BE2C (cell line): ENCODE measurements at regions not wholly inside any gene's neighbourhood (a gene's known extent, or its start where the extent isn't known, plus 50 kb on each side); places are given as distances from the start of the nearest gene placed in this dataset.

ENCODE experiments used
- DNase-seq: peaks from one replicate; pipeline ENCODE4 v3.0.0-alpha.2; 2020
- H3K27me3 ChIP-seq: fragments of 250-450 bp; sonication (Bioruptor Pico); 2 replicates; pipeline ENCODE4 v1.5.1; 2020; ENCODE audit warnings: mild to moderate bottlenecking
- H3K36me3 ChIP-seq: fragments of 250-450 bp; sonication (Bioruptor Pico); 2 replicates; pipeline ENCODE4 v1.5.1; 2020; ENCODE audit warnings: mild to moderate bottlenecking
- H3K4me1 ChIP-seq: fragments of 250-450 bp; sonication (Bioruptor Pico); 2 replicates; pipeline ENCODE4 v1.5.1; 2020
- H3K4me3 ChIP-seq: 2 replicates; pipeline ENCODE4 v1.5.1; 2011; ENCODE audit warnings: low read depth, low read length
- H3K9me3 ChIP-seq: fragments of 250-450 bp; sonication (Bioruptor Pico); 2 replicates; pipeline ENCODE4 v1.5.1; 2020
- CTCF ChIP-seq: IDR thresholded peaks from 2 replicates; pipeline ENCODE4 v1.5.1; 2012; ENCODE audit warnings: mild to moderate bottlenecking, low read depth, low read length

DNA sequence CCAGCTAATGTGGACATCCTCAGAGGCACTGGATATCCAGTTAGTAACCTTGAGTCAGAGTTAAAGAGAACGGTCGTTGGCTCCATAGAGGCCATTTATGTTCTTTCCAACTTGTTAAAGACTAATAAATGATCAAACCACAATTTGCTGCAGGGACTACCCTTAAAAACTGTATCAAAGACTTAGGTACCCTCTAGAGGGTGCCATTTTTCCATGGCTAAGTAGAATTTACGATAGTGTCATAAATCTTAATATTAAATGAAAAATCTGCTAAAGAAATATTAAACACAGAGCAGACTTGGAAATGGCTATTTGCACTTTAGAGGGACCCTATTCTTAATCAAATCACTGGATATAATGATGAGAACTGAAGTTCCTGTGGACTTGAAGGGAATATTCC is 685.2 kb upstream of the CHORDC1 start:
- peak; percentile 37; the same call in 1 of the 2 replicates for TF ChIP-seq CTCF
- Histone ChIP-seq H3K27me3 (no peaks in the 10 kb centered on the region), H3K36me3 (no peaks in the 10 kb centered on the region), H3K9me3 (no peaks in the 10 kb centered on the region), H3K4me3 (no peak overlapping the region), H3K4me1 (no peaks in the 10 kb centered on the region)
- DNase-seq, result no peak

DNA sequence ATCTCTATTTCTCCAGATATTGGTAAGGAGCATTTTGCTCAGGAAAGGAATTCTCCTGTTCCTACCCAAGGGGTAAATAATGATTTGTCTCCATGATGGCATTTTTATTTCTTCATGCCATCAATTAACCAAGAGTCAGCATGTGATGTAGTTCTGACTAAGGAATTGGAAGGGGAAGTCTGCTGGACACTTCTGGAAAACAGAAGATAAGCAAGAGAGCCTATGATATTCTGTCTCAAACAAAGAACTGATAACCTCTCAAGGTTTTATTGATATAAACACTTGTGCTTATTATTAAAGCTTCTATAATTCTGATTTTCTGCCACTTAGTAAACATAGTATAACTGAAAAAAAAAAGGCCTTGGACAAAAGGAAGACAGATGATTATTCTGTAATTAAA is 673.0 kb upstream of the CHORDC1 start:
- no peaks in the 10 kb centered on the region for H3K36me3 ChIP-seq
- no peaks in the 10 kb centered on the region for H3K4me1 ChIP-seq
- no peak for DNase-seq
- H3K27me3 ChIP-seq, result no peaks in the 10 kb centered on the region
- H3K4me3 ChIP-seq, result no peak overlapping the region
- no peak for TF ChIP-seq CTCF
- H3K9me3 ChIP-seq, result no peaks in the 10 kb centered on the region

- no peak for DNase-seq
- Histone ChIP-seq H3K9me3 (no peaks in the 10 kb centered on the region), H3K36me3 (no peaks in the 10 kb centered on the region), H3K4me3 (no peak overlapping the region), H3K27me3 (no peaks in the 10 kb centered on the region), H3K4me1 (no peaks in the 10 kb centered on the region)
- no peak for TF ChIP-seq CTCF
Measured at GRCh38 chr11:90890347-90890746, 667.5 kb upstream of the CHORDC1 start.

DNA sequence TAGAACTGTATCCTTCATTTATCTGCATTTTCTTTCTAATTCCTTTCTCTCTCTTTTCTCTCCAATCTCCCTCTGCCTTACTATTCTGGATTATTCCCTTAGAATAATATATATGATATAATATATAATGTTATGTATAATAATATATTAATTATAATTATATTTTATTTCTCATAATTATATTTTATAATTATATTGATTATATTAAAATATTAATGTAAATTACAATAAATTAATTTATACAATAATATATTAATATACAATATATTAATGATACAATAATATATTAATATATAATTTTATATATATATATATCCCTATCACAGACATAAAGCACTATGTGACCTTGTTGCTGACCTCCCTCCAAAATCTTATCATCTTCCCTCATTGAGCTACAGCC is 661.3 kb upstream of the CHORDC1 start:
- H3K27me3 ChIP-seq, result no peaks in the 10 kb centered on the region
- H3K9me3 ChIP-seq, result no peaks in the 10 kb centered on the region
- no peak overlapping the region for H3K4me3 ChIP-seq
- H3K36me3 ChIP-seq, result no peaks in the 10 kb centered on the region
- no peak for TF ChIP-seq CTCF
- DNase-seq, result no peak
- no peaks in the 10 kb centered on the region for H3K4me1 ChIP-seq

GRCh38 chr11:90874986-90875385 is 652.1 kb upstream of the CHORDC1 start:
- TF ChIP-seq CTCF, result no peak
- no peak overlapping the region for H3K4me3 ChIP-seq
- H3K27me3 ChIP-seq, result no peaks in the 10 kb centered on the region
- H3K9me3 ChIP-seq, result no peaks in the 10 kb centered on the region; the same call in 1 of the 2 replicates
- H3K36me3 ChIP-seq, result no peaks in the 10 kb centered on the region
- no peak for DNase-seq
- H3K4me1 ChIP-seq, result no peaks in the 10 kb centered on the region

DNA sequence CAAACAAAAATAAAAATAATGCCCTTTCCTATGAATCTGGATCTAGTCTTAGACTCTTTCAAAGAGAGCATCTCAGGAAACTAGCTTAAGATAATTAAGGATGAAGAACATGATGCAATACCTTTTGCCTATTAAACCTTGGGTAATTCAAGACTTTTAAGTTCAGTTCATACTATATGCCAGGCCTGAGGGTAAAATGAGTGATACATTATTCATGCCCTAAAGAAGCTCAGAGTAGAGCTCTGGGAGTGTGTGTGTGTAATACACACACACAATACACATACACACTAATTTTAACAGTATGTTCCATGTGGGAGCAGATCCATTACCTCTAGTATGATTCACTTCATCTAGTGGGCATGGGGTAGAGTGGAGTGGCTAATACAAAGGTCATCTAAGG is 651.4 kb upstream of the CHORDC1 start:
- no peaks in the 10 kb centered on the region; the same call in 1 of the 2 replicates for H3K9me3 ChIP-seq
- no peak for TF ChIP-seq CTCF
- H3K4me1 ChIP-seq, result no peaks in the 10 kb centered on the region
- H3K27me3 ChIP-seq, result no peaks in the 10 kb centered on the region
- H3K36me3 ChIP-seq, result no peaks in the 10 kb centered on the region
- no peak overlapping the region for H3K4me3 ChIP-seq
- no peak for DNase-seq
